ENCODE measurements at regions not wholly inside any gene's neighbourhood (a gene's known extent, or its start where the extent isn't known, plus 50 kb on each side); places are given as distances from the start of the nearest gene placed in this dataset.
"Not testable (repeated sequence)": the region's sequence is repeated elsewhere in the genome, so short reads cannot be mapped to it uniquely, and the experiment has no call there.

DNA sequence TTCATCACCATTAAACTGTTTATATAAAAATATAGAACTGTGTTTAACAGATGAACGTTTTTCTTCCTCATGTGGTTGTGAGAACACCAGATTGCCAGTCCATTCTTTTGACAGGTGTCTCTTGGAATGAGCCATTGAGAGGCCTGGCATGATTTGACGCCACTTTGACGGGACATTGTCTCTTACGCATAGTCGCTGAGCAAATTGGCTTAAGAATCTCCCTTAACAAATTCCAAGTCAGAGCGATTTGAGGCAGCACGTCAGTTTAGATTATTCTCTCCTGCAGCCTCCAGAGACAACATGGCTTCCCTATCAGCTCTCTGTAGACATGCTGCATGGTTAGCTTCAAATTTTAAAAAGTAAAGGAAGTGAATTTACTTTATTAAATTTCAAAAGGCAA is 510.7 kb upstream of the ACO1 start:
- H3K4me1 ChIP-seq = no peaks in the 10 kb centered on the region

DNA sequence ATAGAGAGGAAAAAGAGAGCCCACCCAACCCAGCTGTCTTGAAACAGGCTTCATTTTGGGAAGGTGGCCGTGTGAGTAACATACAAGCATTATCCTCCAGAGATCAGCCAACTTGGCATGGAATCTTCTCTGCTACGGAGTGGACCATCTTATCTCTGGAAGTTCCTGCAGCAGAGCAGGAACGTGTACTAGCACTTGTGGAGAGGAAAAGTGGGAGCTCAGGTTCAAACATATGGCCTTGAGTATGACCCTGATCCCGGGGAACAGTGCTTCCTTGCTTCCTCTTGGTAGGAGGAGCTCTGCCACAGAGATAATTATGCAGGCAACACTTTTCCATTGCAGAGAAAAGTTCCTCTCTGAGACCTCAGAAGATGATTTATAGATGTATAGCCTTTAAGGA is 490.4 kb upstream of the ACO1 start:
- Histone ChIP-seq H4K20me1 (no peaks in the 10 kb centered on the region), H3K4me3 (no peak overlapping the region), H3K27ac (no peak overlapping the region), H3K4me1 (no peaks in the 10 kb centered on the region), H3K27me3 (no peaks in the 10 kb centered on the region), H3K9ac (no peak overlapping the region), H3K36me3 (no peaks in the 10 kb centered on the region), H3K4me2 (no peak overlapping the region), H3K9me3 (replicated peaks in 1 of 11) (peaks cover 0 to 3% (median under 1%) of the 10 kb centered on the region in 11 experiments; a peak in 6 of 22 replicates)
- TF ChIP-seq Cebpa-rat (IDR thresholded peaks at IDR 0.05) = no peak

More for the DNA sequence above, 510.7 kb upstream of the ACO1 start:
- no peaks in the 10 kb centered on the region for H3K27me3 ChIP-seq
- TF ChIP-seq Cebpa-rat (IDR thresholded peaks at IDR 0.05) = no peak
- peaks cover 0 to 8% (median 0%) of the 10 kb centered on the region in 11 experiments; a peak in 4 of 22 replicates for H3K9me3 ChIP-seq (replicated peaks in 1 of 11)
- no peaks in the 10 kb centered on the region for H4K20me1 ChIP-seq
- no peak overlapping the region for H3K4me2 ChIP-seq
- H3K27ac ChIP-seq = no peak overlapping the region
- H3K36me3 ChIP-seq = no peaks in the 10 kb centered on the region
- H3K9ac ChIP-seq = no peak overlapping the region
- H3K4me3 ChIP-seq = no peak overlapping the region

DNA sequence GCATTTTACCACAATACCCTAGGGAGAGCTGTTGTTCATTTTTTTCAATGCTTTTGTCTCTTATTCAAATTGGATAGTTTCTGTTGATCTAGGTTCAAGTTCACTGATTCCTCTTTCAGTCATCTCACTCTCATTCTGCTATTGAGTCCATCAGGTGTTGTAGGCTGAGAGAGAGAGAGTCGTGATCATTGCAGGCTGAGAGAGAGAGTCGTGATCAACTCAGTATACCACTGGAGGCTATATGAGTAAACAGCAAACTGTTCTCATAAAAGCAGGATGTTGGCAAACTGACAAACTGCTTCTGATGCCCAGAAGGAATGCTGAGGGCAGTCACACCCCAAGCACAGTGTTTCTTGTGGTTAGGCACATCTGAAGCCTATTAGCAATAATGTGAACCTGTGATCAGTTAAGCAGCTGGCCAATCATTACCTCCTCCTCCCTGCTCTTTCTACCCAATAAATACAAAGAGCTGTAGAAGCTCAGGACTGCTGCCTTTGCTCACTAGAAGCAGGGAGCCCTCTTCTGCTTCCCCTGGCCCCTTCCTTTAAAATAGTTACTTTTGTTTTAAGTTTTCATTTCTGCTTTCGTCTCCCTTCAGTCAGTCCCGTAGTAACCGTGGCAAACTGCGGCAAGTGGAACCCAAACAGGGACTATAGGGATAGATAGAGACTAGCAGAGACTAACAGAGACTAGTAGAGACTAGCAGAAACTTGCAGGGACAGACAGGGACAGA is 476.1 kb upstream of the ACO1 start:
- Histone ChIP-seq H3K9ac (peak overlapping the region; percentile 6 to 66 (median 48); a peak in 18 of 22 replicates), H3K4me1 (peaks cover 13 to 19% (median 15%) of the 10 kb centered on the region in 10 experiments), H3K27ac (peak overlapping the region; percentile 19 to 61 (median 47); a peak in 20 of 22 replicates), H3K9me3 (replicated peaks in 1 of 11) (peaks cover 0 to 21% (median 0%) of the 10 kb centered on the region in 11 experiments; a peak in 6 of 22 replicates), H3K27me3 (no peaks in the 10 kb centered on the region), H3K4me3 (peak overlapping the region; percentile 9 to 58 (median 34); a peak in 15 of 20 replicates), H3K36me3 (no peaks in the 10 kb centered on the region), H4K20me1 (no peaks in the 10 kb centered on the region), H3K4me2 (peak overlapping the region; percentile 54 to 82 (median 68))
- no peak for TF ChIP-seq Cebpa-rat (IDR thresholded peaks at IDR 0.05)

DNA sequence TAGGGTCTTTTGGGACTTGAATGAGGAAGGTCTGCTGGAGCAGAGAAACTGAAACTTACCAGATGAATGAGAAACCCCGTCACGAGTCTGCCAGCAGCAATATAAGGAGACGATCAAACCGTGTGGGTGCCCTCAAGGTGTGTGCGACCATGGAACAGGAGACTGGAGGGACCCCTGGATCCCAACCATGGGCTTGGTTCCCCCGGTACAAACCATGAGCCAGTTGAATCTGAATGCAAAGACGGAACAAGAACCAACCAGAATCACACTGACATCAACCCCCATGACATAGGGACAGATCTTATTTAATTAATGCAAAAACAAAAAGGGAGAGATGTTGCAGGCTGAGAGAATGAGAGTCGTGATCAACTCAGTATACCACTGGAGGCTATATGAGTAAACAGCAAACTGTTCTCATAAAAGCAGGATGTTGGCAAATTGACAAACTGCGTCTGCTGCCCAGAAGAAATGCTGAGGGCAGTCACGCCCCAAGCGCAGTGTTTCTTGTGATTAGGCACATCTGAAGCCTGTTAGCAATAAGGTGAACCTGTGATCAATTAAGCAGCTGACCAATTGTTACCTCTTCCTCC is 475.5 kb upstream of the ACO1 start:
- peak overlapping the region; percentile 19 to 61 (median 47); a peak in 19 of 22 replicates for H3K27ac ChIP-seq

DNA sequence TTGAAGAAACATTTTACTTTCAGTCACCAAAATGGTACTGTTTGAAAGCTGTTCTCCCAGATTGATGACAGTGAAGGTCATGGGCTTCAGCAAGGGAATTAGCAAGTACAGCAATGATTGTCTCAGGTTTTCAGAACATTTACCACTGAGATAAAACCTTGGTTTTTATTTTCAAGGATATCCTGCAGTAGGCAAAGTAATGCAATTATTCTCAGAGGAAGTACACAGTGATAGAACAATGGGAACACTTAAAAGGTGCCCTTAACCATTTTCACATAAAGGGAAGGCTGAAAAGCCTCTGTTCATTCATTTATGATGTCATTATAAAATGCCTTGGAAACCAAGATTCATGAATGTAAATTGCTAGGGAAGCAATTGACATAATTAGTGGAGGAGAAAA is 471.8 kb upstream of the ACO1 start:
- peaks cover 13 to 17% (median 15%) of the 10 kb centered on the region in 10 experiments for H3K4me1 ChIP-seq
- H3K36me3 ChIP-seq = no peaks in the 10 kb centered on the region
- H3K9ac ChIP-seq = no peak overlapping the region
- H3K9me3 ChIP-seq (replicated peaks in 1 of 11) = peaks cover 0 to 6% (median 0%) of the 10 kb centered on the region in 11 experiments; a peak in 3 of 22 replicates
- TF ChIP-seq Cebpa-rat (IDR thresholded peaks at IDR 0.05) = no peak
- no peaks in the 10 kb centered on the region for H4K20me1 ChIP-seq
- no peaks in the 10 kb centered on the region for H3K27me3 ChIP-seq
- no peak overlapping the region for H3K4me2 ChIP-seq
- H3K4me3 ChIP-seq = no peak overlapping the region
- H3K27ac ChIP-seq = no peak overlapping the region

More for the DNA sequence above, 475.5 kb upstream of the ACO1 start:
- Histone ChIP-seq H3K27me3 (no peaks in the 10 kb centered on the region), H4K20me1 (no peaks in the 10 kb centered on the region), H3K9me3 (replicated peaks in 1 of 11) (peaks cover 0 to 21% (median 0%) of the 10 kb centered on the region in 11 experiments; a peak in 6 of 22 replicates), H3K4me3 (peak overlapping the region; percentile 9 to 58 (median 34); a peak in 15 of 20 replicates), H3K9ac (peak overlapping the region; percentile 6 to 66 (median 48); a peak in 18 of 22 replicates), H3K4me1 (peaks cover 13 to 19% (median 15%) of the 10 kb centered on the region in 10 experiments), H3K36me3 (no peaks in the 10 kb centered on the region), H3K4me2 (peak overlapping the region; percentile 54 to 82 (median 68))
- no peak for TF ChIP-seq Cebpa-rat (IDR thresholded peaks at IDR 0.05)

DNA sequence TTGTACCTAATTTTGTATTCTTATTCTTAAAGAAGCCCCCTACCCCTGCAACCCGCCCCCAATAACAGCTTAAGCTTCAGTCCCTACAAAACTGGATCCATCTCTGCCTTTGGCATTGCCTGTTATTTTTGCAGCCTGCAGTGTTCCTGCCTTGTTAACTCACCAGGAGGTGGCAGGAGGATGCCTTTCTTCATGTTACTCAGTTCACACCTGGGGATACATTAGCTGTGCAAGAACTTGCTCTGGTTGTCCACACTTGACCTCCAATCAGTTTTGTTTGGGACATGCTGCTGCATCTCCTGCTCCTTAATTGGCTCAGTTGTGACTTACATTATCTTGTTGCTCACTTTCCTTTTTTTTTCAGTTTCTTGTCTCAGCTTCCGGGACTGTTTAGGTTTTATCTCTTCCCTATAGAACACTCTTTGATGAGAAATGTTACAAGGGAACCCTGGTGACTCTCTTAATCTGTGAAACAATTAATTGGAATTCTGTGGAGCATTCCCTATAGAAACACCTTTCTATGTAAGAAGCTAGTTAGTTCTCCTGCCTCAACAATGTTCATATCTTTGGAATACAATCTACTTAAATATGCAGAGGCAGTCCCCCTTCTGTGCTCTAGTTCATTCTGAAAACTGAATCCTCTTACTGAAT is 467.7 kb upstream of the ACO1 start:
- no peak overlapping the region for H3K4me2 ChIP-seq
- no peaks in the 10 kb centered on the region for H3K27me3 ChIP-seq
- no peak overlapping the region for H3K9ac ChIP-seq
- H3K27ac ChIP-seq = no peak overlapping the region
- TF ChIP-seq Cebpa-rat (IDR thresholded peaks at IDR 0.05) = no peak
- no peaks in the 10 kb centered on the region for H4K20me1 ChIP-seq
- H3K4me3 ChIP-seq = no peak overlapping the region
- peaks cover 0 to 5% (median 3%) of the 10 kb centered on the region in 11 experiments; a peak in 6 of 22 replicates for H3K9me3 ChIP-seq (replicated peaks in 1 of 11)
- H3K36me3 ChIP-seq = no peaks in the 10 kb centered on the region
- no peaks in the 10 kb centered on the region for H3K4me1 ChIP-seq

DNA sequence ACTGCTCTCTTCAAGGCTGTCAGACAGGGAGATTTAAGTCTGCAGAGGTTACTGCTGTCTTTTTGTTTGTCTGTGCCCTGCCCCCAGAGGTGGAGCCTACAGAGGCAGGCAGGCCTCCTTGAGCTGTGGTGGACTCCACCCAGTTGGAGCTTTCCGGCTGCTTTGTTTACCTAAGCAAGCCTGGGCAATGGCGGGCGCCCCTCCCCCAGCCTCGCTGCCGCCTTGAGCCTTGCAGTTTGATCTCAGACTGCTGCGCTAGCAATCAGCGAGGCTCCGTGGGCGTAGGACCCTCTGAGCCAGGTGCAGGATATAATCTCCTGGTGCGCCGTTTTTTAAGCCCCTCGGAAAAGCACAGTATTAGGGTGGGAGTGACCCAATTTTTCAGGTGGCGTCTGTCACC is 446.7 kb upstream of the ACO1 start:
- H3K4me1 ChIP-seq; H3K4me2 ChIP-seq; H3K36me3 ChIP-seq; H3K9ac ChIP-seq; H3K9me3 ChIP-seq (replicated peaks in 1 of 11); H3K27ac ChIP-seq; H3K27me3 ChIP-seq; H4K20me1 ChIP-seq; H3K4me3 ChIP-seq: not testable (repeated sequence)

DNA sequence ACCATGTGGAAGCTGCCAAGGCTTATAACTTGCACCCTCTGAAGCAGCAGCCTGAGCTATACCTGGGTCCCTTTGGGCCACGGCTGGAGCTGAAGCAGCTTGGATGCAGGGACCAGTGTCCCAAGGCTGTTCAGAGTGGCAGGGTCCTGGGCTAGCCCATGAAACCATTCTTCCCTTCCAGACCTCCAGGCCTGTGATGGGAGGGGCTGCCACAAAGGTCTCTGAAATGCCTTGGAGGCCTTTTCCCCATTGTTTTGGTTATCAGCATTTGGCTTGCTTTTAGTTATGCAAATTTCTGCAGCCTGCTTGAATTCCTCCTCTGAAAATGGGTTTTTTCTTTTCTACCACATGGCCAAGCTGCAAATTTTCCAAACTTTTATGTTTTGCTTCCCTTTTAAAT is 433.7 kb upstream of the ACO1 start:
- H4K20me1 ChIP-seq = no peaks in the 10 kb centered on the region
- no peak overlapping the region for H3K27ac ChIP-seq
- H3K4me3 ChIP-seq = no peak overlapping the region
- no peak for TF ChIP-seq Cebpa-rat (IDR thresholded peaks at IDR 0.05)
- H3K4me2 ChIP-seq = no peak overlapping the region
- H3K9ac ChIP-seq = no peak overlapping the region
- peaks cover 0 to 4% (median 0%) of the 10 kb centered on the region in 10 experiments; a peak in 1 of 20 replicates for H3K4me1 ChIP-seq
- H3K27me3 ChIP-seq = no peaks in the 10 kb centered on the region
- peaks cover 6 to 13% (median 9%) of the 10 kb centered on the region in 11 experiments; a peak in 14 of 22 replicates for H3K9me3 ChIP-seq (replicated peaks in 1 of 11)
- no peaks in the 10 kb centered on the region for H3K36me3 ChIP-seq

DNA sequence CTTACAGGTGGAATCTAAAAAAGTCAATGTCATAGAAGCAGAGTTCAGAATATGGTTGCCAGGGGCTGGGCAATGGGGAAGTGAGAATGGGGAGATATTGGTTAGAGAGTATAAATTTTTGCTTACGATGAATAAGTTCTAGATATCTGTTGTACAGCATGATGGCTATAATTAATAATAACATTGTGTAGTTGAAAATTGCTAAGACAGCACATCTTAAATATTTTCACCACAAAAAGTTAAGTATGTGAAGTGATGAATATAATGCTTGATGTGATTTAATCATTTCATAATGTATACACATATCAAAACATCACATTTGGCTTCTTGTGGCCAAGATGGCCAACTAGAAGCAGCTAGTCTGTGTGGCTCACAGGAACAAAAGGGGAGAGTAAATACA is 425.9 kb upstream of the ACO1 start:
- H3K27me3 ChIP-seq = no peaks in the 10 kb centered on the region
- H3K27ac ChIP-seq = no peak overlapping the region
- no peaks in the 10 kb centered on the region for H4K20me1 ChIP-seq
- H3K4me1 ChIP-seq = no peaks in the 10 kb centered on the region; a peak in 1 of 20 replicates
- no peak overlapping the region for H3K4me2 ChIP-seq
- peaks cover 37 to 73% (median 42%) of the 10 kb centered on the region in 11 experiments for H3K9me3 ChIP-seq (replicated peaks in 1 of 11)
- no peaks in the 10 kb centered on the region for H3K36me3 ChIP-seq
- no peak for TF ChIP-seq Cebpa-rat (IDR thresholded peaks at IDR 0.05)
- H3K4me3 ChIP-seq = no peak overlapping the region
- no peak overlapping the region for H3K9ac ChIP-seq
